HS-27A (cell line): ENCODE measurements at regions not wholly inside any gene's neighbourhood (a gene's known extent, or its start where the extent isn't known, plus 50 kb on each side); places are given as distances from the start of the nearest gene placed in this dataset.

Source experiments
- DNase-seq: peaks from one replicate; pipeline ENCODE4 v3.0.0-alpha.2; 2012; ENCODE audit warnings: low read depth, missing footprints

GRCh38 chr1:56150441-56151215 lies 428.7 kb downstream of the PLPP3 start:
- DNase-seq: no peak

- no peak for DNase-seq
These were observed 429.6 kb downstream of the PLPP3 start for GRCh38 chr1:56149761-56150160.

GRCh38 chr1:56148326-56149193 lies 430.8 kb downstream of the PLPP3 start:
- DNase-seq: no peak

- no peak for DNase-seq
These were observed 431.9 kb downstream of the PLPP3 start for GRCh38 chr1:56147459-56147858.

DNA sequence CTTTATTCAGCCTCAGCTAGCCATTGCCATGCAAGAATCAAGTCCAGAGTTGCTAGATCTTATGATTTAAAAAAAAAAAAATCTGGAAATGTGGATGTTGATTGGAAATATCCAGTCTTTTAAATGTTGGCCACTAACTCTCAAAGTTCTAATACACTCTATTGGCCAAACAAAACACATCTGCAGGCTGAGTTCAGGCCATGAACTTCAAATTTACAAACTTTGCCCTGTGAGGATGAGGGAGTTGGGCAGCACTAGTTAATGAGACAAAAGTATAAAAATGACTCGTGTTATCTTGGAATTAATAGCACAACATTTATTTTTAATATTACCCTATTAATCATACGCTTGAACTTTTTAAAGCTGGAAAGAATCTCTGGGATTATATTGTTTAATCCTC lies 432.3 kb downstream of the PLPP3 start:
- DNase-seq: no peak

GRCh38 chr1:56146449-56146848 lies 432.9 kb downstream of the PLPP3 start:
- no peak for DNase-seq

GRCh38 chr1:56145581-56145980 lies 433.8 kb downstream of the PLPP3 start:
- DNase-seq: no peak

DNA sequence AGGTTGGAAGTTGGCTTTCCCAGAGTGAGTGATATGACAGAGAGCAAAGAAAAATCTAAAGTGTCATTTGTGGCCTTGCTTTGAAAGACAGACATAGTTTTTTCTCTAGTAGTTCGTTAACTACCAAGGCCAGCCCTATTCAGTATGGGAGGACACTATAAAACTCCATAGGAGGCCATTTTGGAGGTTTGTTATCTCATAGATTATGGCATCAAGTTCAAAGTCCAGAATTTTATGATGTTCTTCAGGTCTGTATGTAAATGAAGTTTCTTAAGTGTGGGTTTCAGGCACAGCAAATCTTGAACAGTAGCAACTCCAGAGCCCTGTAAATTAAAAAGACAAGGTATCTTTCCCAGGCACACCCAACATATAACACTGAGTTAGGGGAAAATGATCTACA lies 437.1 kb downstream of the PLPP3 start:
- no peak for DNase-seq

GRCh38 chr1:56139836-56140235 lies 439.5 kb downstream of the PLPP3 start:
- DNase-seq: no peak

GRCh38 chr1:56137521-56138505 lies 441.6 kb downstream of the PLPP3 start:
- DNase-seq: peak; percentile 40

GRCh38 chr1:56137090-56137489 lies 442.3 kb downstream of the PLPP3 start:
- DNase-seq: no peak

DNA sequence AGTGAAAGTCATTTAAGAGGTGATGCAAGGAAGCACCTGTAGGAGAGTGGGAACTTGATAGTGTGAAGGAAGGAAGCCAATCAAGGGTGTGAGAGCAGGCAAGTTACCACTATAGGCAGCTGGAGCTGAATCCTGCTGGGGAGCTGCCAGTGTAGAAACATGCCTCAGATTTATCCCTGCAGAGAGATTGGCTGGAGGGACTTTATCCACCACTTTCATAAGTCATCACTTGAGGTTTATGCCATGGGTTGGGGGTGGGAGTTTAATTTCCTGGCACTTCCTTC lies 443.6 kb downstream of the PLPP3 start:
- no peak for DNase-seq

GRCh38 chr1:56135069-56135863 lies 444.1 kb downstream of the PLPP3 start:
- no peak for DNase-seq

- no peak for DNase-seq
These were observed 445.6 kb downstream of the PLPP3 start for GRCh38 chr1:56133522-56134472.

DNA sequence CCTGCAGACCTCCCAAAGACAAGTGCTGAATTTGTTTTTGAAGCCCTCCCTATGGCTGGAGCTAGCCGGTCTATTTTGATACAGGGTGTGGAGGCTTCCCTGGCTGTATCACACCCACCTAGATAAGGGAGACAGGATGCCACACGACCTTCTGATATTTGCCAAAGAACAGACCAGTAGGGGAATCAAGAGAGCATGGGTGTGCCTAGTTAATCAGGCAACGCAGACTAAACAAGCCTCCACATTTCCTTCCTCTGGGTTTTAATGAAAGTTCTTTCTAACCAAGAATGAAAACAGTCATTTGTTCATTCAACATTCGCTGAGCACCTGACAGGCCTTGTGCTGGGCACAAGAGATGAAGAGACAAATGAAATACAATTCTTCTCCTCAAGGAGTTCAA lies 446.8 kb downstream of the PLPP3 start:
- no peak for DNase-seq

- no peak for DNase-seq
These were observed 449.5 kb downstream of the PLPP3 start for GRCh38 chr1:56129837-56130236.

DNA sequence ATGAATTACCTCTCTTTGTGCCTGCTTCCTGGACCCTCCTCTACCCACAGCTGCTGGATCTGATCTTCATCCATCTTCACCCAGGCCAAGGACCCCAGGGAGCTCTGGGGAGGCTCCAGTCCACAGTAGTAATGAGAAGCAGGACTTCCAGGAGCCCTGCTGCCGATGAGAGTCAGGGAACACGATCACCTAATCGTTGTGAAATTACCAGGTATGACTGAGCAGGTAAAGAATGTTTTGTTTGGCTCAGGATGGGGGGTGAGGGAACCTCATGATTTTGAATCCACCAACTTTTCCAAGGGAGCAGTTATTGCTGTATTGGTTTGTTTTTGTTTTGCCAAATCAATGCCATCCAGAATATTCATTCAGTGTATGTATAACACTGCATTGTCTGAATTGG lies 454.0 kb downstream of the PLPP3 start:
- no peak for DNase-seq

GRCh38 chr1:56123826-56124225 lies 455.5 kb downstream of the PLPP3 start:
- DNase-seq: no peak

DNA sequence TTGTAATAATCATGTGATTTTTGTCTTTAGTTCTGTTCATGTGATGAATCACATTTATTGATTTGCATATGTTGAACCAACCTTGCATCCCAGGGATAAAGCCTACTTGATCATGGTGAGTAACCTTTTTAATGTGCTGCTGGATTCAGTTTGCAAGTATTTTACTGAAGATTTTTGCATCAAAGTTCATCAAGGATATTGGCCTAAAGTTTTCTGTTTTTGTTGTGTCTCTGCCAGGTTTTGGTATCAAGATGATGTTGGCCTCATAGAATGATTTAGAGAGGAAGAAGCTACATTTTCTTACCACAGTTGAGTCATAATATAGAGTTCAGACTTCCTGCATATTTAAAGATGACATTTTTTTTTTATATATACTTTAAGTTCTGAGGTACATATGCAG lies 455.9 kb downstream of the PLPP3 start:
- DNase-seq: no peak

- DNase-seq: no peak
These were observed 459.3 kb downstream of the PLPP3 start for GRCh38 chr1:56120021-56120420.
